ENCODE measurements at regions not wholly inside any gene's neighbourhood (a gene's known extent, or its start where the extent isn't known, plus 50 kb on each side); places are given as distances from the start of the nearest gene placed in this dataset.

DNA sequence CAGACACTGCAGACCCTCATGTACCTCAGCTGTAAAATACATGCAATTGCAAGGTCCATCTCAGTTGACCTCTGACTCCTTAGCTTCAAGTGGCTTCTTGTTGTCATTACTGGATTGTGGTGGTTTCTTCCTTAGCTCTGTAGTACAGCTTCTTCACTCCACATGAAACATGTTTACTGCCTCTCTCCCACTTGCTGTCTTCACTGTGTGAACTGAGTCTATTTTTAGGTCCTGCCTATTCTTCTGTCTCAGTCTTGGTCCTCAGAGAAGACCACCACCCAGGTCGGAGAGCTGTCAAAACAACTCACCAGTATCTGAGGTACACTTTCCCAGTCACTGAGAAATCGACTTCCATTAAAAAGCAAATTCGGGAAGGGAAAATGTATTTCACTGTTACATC is 50.2 kb upstream of the EYA4 start:
- TF ChIP-seq, protein P1, sequence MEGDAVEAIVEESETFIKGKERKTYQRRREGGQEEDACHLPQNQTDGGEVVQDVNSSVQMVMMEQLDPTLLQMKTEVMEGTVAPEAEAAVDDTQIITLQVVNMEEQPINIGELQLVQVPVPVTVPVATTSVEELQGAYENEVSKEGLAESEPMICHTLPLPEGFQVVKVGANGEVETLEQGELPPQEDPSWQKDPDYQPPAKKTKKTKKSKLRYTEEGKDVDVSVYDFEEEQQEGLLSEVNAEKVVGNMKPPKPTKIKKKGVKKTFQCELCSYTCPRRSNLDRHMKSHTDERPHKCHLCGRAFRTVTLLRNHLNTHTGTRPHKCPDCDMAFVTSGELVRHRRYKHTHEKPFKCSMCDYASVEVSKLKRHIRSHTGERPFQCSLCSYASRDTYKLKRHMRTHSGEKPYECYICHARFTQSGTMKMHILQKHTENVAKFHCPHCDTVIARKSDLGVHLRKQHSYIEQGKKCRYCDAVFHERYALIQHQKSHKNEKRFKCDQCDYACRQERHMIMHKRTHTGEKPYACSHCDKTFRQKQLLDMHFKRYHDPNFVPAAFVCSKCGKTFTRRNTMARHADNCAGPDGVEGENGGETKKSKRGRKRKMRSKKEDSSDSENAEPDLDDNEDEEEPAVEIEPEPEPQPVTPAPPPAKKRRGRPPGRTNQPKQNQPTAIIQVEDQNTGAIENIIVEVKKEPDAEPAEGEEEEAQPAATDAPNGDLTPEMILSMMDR (IDR thresholded peaks at IDR 0.05; ENCODE audit: low read depth, low read length), result no peak
- no peak for TF ChIP-seq EZH2phosphoT487 (IDR thresholded peaks at IDR 0.05; ENCODE audit: low read depth)
